CD14-positive monocyte (primary cell): ENCODE measurements at regions not wholly inside any gene's neighbourhood (a gene's known extent, or its start where the extent isn't known, plus 50 kb on each side); places are given as distances from the start of the nearest gene placed in this dataset.

Source experiments
- DNase-seq, 3 donors: peaks; one replicate each; pipeline ENCODE4 v3.0.0-alpha.2; 2011 to 2022
- H2AFZ ChIP-seq: 2 replicates; pipeline ENCODE4 v1.6.0; 2012; ENCODE audit warnings: mild to moderate bottlenecking, low read depth, low read length, inconsistent platforms; ENCODE audit not compliant: insufficient read depth, poor library complexity, severe bottlenecking
- H3K27ac ChIP-seq, 2 donors: 1 replicate in 1 of 2; 2 replicates in 1 of 2; pipeline ENCODE4 v1.5.1; 2012 to 2013; ENCODE audit warnings: low read length in 2 of 2, control low read depth in 1 of 2, inconsistent platforms in 1 of 2, low read depth in 1 of 2, mild to moderate bottlenecking in 1 of 2
- H3K27me3 ChIP-seq, 2 donors: one replicate each; pipeline versions ENCODE4 v1.6.0 to v1.6.1; 2011 to 2013; ENCODE audit warnings: low read length in 2 of 2; ENCODE audit not compliant: control insufficient read depth in 2 of 2, insufficient read depth in 2 of 2
- H3K36me3 ChIP-seq, 2 donors: replicated peaks in 1 of 2; 1 replicate in 1 of 2; 2 replicates in 1 of 2; pipeline versions ENCODE4 v1.5.1 to v1.6.1; 2012 to 2013; ENCODE audit warnings: low read length in 2 of 2, control low read depth in 1 of 2, inconsistent platforms in 1 of 2, mild to moderate bottlenecking in 1 of 2; ENCODE audit not compliant: insufficient read depth in 2 of 2, control insufficient read depth in 1 of 2
- H3K4me1 ChIP-seq, 2 donors: 1 replicate in 1 of 2; 2 replicates in 1 of 2; pipeline versions ENCODE4 v1.5.1 to v1.6.1; 2012 to 2013; ENCODE audit warnings: low read length in 2 of 2, control low read depth in 1 of 2, inconsistent platforms in 1 of 2, mild to moderate bottlenecking in 1 of 2, moderate library complexity in 1 of 2; ENCODE audit not compliant: insufficient read depth in 2 of 2, control insufficient read depth in 1 of 2
- H3K4me2 ChIP-seq: replicated peaks from 2 replicates; pipeline ENCODE3; 2012; ENCODE audit warnings: low read length, moderate library complexity, mild to moderate bottlenecking; ENCODE audit not compliant: poor library complexity, severe bottlenecking; ENCODE audit errors: extremely low read depth
- H3K4me3 ChIP-seq, 3 experiments: fragments of 200-600 bp in 1 of 3; sonication (generic) in 1 of 3; replicated peaks in 1 of 3; 1 replicate in 2 of 3; 2 replicates in 1 of 3; pipeline ENCODE4 v1.5.1; 2011 to 2013; ENCODE audit warnings: low read length in 3 of 3, mild to moderate bottlenecking in 3 of 3, control low read depth in 2 of 3, low read depth in 2 of 3, inconsistent platforms in 1 of 3, moderate library complexity in 1 of 3
- H3K79me2 ChIP-seq: 2 replicates; pipeline ENCODE4 v1.6.0; 2012; ENCODE audit warnings: mild to moderate bottlenecking, control low read depth, inconsistent platforms, low read length, moderate library complexity; ENCODE audit not compliant: insufficient read depth
- H3K9ac ChIP-seq: 2 replicates; pipeline ENCODE4 v1.6.0; 2017; ENCODE audit warnings: low read length, mild to moderate bottlenecking; ENCODE audit not compliant: insufficient read depth, poor library complexity, severe bottlenecking
- H3K9me3 ChIP-seq, 2 donors: replicated peaks in 1 of 2; 1 replicate in 1 of 2; 2 replicates in 1 of 2; pipeline versions ENCODE4 v1.5.1 to v1.6.1; 2012 to 2013; ENCODE audit warnings: low read length in 2 of 2, control low read depth in 1 of 2; ENCODE audit not compliant: control insufficient read depth in 1 of 2, insufficient read depth in 1 of 2
- H4K20me1 ChIP-seq: 2 replicates; pipeline ENCODE4 v1.6.0; 2012; ENCODE audit warnings: mild to moderate bottlenecking, low read length, control low read depth, moderate library complexity; ENCODE audit not compliant: insufficient read depth
- H3K27ac Mint-ChIP-seq, 7 donors: one replicate each; pipeline ENCODE4 v1.8.0; 2020; ENCODE audit warnings: mild to moderate bottlenecking in 7 of 7, mixed read lengths in 7 of 7, moderate library complexity in 6 of 7, inconsistent platforms in 2 of 7
- H3K27me3 Mint-ChIP-seq, 3 donors: one replicate each; pipeline ENCODE4 v1.8.0; 2021 to 2022; ENCODE audit warnings: low read depth in 3 of 3, mild to moderate bottlenecking in 3 of 3, mixed read lengths in 3 of 3, moderate library complexity in 3 of 3, inconsistent platforms in 1 of 3
- H3K36me3 Mint-ChIP-seq, 2 donors: one replicate each; pipeline ENCODE4 v1.8.0; 2020; ENCODE audit warnings: mixed read lengths in 2 of 2, inconsistent platforms in 1 of 2, mild to moderate bottlenecking in 1 of 2
- H3K4me1 Mint-ChIP-seq: one replicate; pipeline ENCODE4 v1.8.0; 2020; ENCODE audit warnings: mild to moderate bottlenecking, mixed read lengths
- H3K4me3 Mint-ChIP-seq, 2 donors: one replicate each; pipeline ENCODE4 v1.8.0; 2020; ENCODE audit warnings: mild to moderate bottlenecking in 2 of 2, mixed read lengths in 2 of 2, moderate library complexity in 1 of 2
- H3K9me3 Mint-ChIP-seq, 7 donors: one replicate each; pipeline ENCODE4 v1.8.0; 2020 to 2022; ENCODE audit warnings: mixed read lengths in 7 of 7, mild to moderate bottlenecking in 6 of 7, moderate library complexity in 6 of 7, inconsistent platforms in 2 of 7
- WGBS: methylation state at CpG from one replicate; pipeline ENCODE4 v1.1.5; 2013; ENCODE audit warnings: missing lambda C conversion rate; ENCODE audit not compliant: insufficient coverage; 5-methylcytosine and 5-hydroxymethylcytosine counted together
- intact Hi-C, 2 donors: fragments of 100-400 bp; cut with micrococcal nuclease; formaldehyde crosslinking; loops; one replicate each; pipeline versions ENCODE4 v1.15.0 to v1.15.1; 2023
- TF ChIP-seq, protein P1 (sequence below): fragments of 200-600 bp; IDR thresholded peaks from one replicate; pipeline ENCODE4 v1.8.0; 2022; ENCODE audit warnings: antibody characterized with exemption, mild to moderate bottlenecking

DNA sequence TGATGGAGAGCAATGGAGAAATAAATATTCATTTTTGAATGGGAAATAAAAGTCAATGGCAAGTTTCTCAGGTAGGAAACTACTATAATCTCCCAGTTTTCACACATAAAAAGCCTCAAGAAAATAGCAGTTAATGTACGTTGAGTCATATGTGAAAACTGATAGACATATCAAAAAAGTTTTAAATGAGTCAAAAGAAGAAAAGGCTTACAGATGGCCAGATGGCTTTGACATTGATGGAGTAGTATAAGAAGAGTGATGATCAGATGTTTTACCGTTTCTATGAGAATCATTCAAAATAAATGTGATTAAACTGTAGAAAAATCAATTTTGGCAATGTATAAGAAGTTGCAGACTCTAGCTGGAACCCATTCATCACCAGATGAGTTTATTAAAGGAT lies 97.8 kb downstream of the LLPH start:
- no peaks in the 10 kb centered on the region for H3K36me3 Mint-ChIP-seq
- H4K20me1 ChIP-seq, result no peaks in the 10 kb centered on the region
- no peaks in the 10 kb centered on the region for H3K36me3 ChIP-seq
- no peaks in the 10 kb centered on the region for H3K27me3 ChIP-seq
- no peak overlapping the region for H3K9ac ChIP-seq
- no peaks in the 10 kb centered on the region for H3K9me3 Mint-ChIP-seq
- peaks cover under 1 to 3% (median 2%) of the 10 kb centered on the region in 3 donors for H3K27me3 Mint-ChIP-seq
- WGBS, result 80% methylated on average over 1 of the region's 2 CpGs
- TF ChIP-seq, protein P1, sequence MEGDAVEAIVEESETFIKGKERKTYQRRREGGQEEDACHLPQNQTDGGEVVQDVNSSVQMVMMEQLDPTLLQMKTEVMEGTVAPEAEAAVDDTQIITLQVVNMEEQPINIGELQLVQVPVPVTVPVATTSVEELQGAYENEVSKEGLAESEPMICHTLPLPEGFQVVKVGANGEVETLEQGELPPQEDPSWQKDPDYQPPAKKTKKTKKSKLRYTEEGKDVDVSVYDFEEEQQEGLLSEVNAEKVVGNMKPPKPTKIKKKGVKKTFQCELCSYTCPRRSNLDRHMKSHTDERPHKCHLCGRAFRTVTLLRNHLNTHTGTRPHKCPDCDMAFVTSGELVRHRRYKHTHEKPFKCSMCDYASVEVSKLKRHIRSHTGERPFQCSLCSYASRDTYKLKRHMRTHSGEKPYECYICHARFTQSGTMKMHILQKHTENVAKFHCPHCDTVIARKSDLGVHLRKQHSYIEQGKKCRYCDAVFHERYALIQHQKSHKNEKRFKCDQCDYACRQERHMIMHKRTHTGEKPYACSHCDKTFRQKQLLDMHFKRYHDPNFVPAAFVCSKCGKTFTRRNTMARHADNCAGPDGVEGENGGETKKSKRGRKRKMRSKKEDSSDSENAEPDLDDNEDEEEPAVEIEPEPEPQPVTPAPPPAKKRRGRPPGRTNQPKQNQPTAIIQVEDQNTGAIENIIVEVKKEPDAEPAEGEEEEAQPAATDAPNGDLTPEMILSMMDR, result no peak
- no peaks in the 10 kb centered on the region for H3K79me2 ChIP-seq
- H3K27ac Mint-ChIP-seq, result no peak overlapping the region
- H3K9me3 ChIP-seq, result no peaks in the 10 kb centered on the region
- H2AFZ ChIP-seq, result no peak overlapping the region
- H3K4me1 ChIP-seq, result no peaks in the 10 kb centered on the region
- no peak for DNase-seq
- H3K4me2 ChIP-seq, result no peak overlapping the region
- no peak overlapping the region for H3K4me3 Mint-ChIP-seq
- H3K4me3 ChIP-seq, result no peak overlapping the region
- intact Hi-C loops, result no loop called here
- no peak overlapping the region for H3K27ac ChIP-seq
- peaks cover under 1% of the 10 kb centered on the region for H3K4me1 Mint-ChIP-seq

DNA sequence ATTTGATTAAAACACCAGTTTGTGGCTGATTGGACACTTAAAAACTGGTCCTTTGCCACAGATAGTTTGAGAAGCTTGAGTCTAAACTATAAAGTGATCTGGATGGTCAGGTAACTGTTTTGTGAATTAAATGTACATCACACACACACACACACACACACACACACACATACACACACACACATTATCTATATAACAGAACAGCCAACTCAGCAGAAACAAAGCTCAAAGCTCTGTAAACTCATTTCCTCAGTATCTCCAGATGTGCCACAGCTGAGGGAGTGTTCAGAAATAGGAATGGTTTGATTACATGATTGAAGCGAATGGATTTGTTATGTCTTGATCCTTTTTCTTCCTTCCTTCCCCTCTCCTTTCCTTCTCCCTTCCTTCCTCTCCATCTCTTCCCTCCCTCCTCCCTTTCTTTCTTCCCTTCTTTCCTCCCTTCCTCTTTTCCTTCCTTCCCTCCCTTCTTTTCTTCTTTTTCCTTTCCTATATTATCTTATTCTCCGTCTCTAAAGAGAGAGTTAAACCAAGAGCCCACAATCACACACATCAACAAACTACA lies 100.3 kb downstream of the LLPH start:
- H3K4me3 Mint-ChIP-seq, result no peak overlapping the region

More for the DNA sequence above, 100.3 kb downstream of the LLPH start:
- Histone ChIP-seq H3K36me3 (no peaks in the 10 kb centered on the region), H3K4me1 (peaks cover 0 to 3% of the 10 kb centered on the region in 2 donors), H4K20me1 (no peaks in the 10 kb centered on the region), H3K27ac (no peak overlapping the region), H3K4me2 (no peak overlapping the region), H3K9me3 (no peaks in the 10 kb centered on the region), H3K27me3 (no peaks in the 10 kb centered on the region), H3K4me3 (no peak overlapping the region), H2AFZ (no peak overlapping the region), H3K79me2 (no peaks in the 10 kb centered on the region), H3K9ac (no peak overlapping the region)
- DNase-seq, result no peak
- TF ChIP-seq, protein P1, result no peak
- WGBS, result no CpG with 5 or more reads among the region's 2 CpGs
- intact Hi-C loops, result no loop called here
- H3K4me1 Mint-ChIP-seq, result peaks cover 4% of the 10 kb centered on the region
- no peaks in the 10 kb centered on the region for H3K36me3 Mint-ChIP-seq
- H3K27me3 Mint-ChIP-seq, result peaks cover 2 to 3% (median 2%) of the 10 kb centered on the region in 3 donors
- H3K27ac Mint-ChIP-seq, result no peak overlapping the region
- no peaks in the 10 kb centered on the region for H3K9me3 Mint-ChIP-seq
